GM19025 (cell line): ENCODE measurements at regions not wholly inside any gene's neighbourhood (a gene's known extent, or its start where the extent isn't known, plus 50 kb on each side); places are given as distances from the start of the nearest gene placed in this dataset.

Experiments
- ATAC-seq: cut with Tn5 transposase; IDR thresholded peaks from one replicate; pipeline ENCODE4 v1.9.1; 2021; ENCODE audit warnings: mild to moderate bottlenecking, low read depth, moderate library complexity; ENCODE audit not compliant: unreplicated experiment

DNA sequence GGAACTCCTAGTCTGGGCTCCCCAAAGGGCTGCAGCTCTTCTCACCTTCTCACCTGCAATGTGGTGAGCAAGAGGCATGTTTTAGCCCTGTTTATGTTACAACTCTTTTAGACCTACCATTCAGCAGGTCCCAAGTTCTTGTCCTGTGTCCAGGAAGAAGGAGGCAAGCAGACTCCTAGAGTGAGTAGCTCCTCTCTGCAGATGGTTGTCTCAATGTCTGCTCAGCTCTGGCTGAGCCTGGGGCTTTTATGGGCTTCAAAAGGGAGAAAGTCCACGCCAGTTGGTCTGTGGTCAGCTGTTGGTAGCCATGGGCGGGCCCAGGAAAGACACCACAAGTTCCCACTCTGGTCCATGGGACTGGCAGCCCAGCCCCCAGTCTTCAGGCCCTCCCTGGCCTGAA is 148.1 kb upstream of the HS6ST1 start:
- ATAC-seq = no peak

DNA sequence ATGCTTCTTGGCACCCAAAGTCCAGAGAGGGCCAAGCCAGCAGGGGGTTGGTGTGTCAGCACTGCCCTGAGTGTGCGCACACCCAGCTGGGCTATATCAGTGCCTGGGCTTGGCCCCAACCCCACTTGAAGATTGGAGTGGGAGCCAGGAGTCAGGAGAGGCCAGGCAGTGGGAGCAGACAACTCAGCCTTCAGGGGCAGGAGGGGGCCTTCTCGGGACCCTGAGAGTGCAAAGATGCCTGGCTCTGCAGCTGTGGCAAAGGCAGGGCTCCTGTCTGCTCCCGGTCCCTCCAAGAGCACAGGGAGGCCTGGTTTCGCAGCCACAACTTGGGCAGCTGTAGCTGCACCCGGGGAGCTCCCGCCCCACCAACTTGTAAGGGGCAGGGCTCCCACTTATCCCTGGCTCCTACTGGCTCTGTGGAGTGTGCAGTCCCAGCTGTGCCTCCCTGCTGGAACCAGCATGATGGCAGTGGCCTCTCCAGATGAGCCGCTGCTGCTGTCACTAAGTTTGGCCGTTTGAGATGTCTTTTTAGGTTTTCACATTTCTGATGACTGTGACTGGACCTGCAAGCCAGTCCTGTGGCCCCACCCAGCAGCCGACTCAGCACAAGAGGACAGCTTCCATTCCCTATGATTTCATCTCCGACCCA is 148.8 kb upstream of the HS6ST1 start:
- no peak for ATAC-seq

DNA sequence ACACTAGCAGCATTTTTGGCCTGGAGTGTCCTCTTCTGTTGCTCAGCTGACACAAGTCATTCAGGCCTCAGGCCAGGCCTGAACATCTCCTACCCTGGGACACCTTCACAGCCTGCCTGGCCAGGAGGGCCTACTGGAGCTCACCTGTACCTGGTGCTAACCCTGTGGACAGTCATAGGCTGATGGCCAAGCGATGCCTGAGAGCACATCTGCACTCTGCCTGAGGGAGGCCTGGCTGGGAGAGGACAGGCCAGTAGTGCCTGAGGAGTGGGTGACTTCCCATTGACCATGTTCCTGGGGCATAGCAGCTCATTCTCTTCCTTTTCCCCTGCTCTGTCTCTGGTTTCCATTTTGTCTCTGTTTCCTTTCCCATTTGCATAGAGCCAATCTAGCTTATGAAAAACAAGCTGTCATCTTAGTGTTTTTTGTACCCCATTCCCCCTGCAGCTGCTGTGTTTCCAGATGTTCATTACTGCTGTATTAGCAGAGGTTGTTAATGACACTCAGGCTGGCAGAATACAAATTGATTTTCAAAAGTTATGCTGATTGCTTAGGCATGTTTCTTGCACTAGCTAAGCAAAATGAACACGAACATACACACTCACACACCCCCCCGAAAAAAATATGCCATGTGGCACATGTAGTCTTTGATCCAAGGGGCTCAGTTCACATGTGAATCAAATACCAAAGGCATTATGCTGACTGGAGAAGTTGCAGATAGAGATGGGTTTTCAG is 149.7 kb upstream of the HS6ST1 start:
- ATAC-seq = no peak

DNA sequence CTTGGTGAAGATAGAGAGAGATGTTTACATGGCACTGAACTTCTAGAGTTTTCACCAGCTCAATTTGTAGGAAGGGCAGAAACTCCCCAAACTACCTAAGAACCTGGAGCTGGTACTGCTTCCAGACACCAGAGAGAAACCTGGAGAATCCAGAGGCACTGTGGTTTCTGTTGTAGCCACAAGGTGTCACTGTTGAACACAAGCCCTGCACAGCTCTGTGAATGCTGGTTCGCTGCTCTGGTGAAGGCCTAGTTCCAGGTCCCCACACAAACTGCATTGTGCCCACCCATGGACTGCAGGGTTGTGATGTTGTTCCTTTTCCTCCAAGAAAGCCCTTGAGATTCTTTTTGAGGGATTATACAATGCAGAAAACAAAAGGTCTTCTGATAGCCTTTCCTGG is 150.5 kb upstream of the HS6ST1 start:
- ATAC-seq = no peak

DNA sequence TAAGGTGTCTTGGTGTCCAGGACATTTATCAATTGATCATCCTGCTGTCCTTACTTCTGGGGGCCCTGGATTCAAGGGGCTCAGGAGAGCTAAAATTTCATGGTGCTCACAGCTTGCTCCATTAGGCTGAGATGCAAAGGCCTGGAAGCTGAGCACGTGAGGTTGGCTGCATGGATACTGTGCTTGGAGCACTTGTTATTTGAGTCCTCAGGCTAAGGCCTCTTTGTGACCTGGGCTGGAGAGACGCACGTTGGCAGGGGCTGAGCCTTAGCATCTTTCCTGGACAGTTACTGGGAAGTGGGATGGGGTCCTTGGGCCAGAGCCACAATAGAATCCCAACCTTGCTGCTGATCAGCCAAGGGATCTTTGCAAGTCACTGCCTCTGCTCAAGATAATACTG is 151.2 kb upstream of the HS6ST1 start:
- ATAC-seq = no peak

DNA sequence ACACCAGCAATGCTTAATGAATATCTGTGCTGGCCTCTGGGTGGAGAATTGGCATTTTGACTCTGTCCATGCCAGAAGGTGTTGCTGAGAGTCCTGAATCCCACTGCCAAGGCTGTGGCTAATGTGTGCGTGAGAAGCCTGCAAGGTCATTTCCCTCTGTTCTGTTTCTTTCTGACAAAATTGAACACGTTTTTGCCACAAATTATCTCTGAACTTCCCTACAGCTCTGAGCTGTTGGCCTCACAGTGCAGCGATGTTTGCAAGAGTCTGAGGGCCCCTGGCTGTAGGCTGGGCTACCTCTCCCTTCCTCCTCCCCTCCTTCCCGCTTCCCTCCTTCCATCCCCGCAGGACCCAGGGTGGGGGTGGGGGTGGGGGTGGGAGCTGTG is 154.1 kb upstream of the HS6ST1 start:
- no peak for ATAC-seq

DNA sequence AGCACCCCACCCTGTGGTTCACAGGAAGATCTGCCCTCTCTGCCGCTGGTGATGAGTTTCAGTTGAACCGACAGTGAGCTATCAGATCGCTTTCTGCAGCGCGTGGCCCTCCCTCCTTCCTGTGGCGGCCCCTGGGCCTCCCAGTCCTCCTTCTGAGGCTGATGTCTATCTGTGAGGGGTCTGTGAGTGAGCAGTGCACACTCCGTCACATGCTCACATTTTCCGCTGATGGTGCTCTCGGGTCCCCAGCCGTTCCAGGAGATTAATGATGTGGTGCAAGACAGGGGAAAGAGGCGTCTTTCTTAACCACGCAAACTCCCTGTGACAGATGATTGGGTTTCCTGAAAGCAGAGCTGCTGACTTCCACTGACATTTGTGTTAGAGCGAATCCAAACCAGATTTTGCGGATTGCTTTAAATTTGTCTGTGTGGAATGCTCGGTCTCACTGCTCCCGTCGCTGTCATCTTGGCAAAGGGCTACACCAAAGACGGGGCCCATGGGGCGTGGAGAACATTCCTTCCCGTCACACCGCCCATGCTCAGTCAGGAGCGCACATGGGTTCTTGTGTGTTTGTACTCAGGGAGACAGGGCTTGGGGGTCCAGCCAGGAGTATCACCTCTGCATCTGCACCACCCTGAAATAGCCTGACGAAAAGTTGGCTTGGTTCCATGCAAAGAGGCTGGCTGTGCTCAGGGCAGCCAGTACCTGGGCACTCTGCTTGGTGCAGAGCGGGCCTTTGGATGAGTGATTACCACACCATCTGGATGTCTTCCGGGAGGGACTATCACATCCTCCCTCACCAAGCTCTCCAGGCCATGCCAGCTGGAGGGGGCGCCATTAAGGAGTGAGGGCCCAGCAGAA is 154.7 kb upstream of the HS6ST1 start:
- ATAC-seq = no peak

DNA sequence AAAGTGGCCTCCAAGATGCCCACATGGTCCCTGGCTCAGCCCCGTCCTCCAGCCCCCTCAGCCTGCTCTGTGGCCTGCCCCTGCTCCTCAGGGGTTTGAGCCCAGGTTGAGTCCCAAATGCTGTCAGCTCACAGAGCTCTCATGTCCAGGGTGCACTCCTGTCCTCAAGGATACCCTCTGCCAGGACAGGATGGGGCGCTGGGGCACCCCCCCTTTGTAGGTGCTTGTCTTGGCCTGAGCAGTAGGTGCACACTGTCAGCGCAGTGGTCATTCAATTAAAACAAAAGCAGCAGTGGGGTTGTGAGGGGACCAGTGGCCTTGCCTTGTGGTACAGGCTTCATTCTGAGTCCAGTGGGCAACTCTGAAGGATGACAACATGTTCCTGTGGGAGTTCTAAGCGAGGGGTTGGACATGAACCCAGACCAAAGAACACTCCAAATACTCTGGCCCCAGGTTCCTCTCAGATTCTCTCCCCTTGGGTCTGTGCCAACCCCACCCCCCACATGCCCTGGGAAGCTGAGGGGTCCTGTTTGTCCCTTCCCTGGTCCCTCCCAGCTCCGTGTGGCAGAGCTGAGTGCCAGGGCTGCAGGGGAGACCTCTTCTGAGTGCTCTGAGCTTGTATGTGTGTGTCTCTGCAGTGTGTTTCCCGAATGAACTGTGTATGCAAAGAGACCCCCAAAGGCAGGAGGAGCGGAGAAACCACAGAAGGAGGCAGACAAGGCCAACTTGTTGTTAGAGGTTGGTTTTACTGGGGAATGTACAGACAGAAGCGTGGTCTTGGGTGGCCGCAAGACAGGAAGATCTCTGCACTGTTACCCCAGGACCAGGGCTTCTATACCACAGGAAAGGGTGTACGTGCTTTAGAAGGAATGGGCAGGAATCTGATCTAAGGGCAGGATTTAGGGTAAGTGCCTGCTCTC is 155.6 kb upstream of the HS6ST1 start:
- ATAC-seq = no peak

DNA sequence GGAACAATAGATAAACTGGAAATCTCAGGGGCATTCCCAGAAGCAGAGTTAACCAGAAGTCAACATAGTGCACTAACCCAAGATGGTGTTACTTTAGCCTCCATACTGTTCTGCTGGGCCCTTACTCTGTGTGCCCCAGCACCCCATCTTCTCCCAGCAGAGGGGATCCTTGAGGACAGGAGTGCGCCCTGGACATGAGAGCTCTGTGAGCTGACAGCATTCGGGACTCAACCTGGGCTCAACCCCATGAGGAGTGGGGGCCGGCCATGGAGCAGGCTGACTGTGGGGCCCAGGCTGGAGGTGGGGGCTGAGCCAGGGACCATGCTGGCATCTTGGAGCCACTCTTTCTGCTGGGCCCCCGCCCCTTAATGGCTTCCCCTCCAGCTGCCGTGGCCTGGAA is 156.3 kb upstream of the HS6ST1 start:
- ATAC-seq = no peak

DNA sequence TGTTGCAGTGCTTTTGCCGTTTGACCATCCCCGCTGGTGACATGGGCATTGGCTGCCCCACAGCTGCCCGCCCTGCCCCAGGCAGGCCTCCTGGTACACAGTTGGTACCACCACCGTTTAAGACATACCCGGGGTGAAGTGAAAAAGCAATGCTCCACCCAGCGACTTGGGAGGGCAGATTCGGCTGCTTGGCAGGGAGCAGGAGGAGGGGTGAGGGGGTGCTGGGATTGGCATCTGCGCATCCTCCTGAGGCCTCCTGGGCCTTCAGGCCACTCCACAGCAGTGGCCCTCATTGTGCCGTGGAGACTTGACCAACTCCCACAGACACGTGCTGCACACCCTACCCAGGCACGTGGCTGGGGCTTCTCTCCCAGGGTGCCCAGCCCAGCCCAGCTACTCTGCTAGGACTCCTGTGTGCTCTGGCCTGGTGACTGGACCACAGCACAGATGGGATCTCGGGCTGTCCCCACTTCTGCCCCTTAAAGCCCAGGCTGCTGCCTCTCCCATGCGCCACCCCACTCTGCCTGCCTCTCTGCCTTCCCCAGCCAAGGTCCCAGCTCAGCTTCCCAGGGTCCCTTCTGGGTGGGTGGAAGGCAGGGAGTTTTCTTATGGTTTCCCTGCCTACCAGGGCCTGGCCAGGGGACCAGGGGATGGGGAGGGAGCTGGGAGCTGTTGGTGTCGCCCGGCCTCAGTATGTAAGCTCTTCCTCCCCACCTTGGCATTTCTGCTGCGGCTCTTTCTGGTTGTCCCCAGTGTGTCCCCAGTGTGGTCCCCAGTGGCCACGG is 157.0 kb upstream of the HS6ST1 start:
- no peak for ATAC-seq

DNA sequence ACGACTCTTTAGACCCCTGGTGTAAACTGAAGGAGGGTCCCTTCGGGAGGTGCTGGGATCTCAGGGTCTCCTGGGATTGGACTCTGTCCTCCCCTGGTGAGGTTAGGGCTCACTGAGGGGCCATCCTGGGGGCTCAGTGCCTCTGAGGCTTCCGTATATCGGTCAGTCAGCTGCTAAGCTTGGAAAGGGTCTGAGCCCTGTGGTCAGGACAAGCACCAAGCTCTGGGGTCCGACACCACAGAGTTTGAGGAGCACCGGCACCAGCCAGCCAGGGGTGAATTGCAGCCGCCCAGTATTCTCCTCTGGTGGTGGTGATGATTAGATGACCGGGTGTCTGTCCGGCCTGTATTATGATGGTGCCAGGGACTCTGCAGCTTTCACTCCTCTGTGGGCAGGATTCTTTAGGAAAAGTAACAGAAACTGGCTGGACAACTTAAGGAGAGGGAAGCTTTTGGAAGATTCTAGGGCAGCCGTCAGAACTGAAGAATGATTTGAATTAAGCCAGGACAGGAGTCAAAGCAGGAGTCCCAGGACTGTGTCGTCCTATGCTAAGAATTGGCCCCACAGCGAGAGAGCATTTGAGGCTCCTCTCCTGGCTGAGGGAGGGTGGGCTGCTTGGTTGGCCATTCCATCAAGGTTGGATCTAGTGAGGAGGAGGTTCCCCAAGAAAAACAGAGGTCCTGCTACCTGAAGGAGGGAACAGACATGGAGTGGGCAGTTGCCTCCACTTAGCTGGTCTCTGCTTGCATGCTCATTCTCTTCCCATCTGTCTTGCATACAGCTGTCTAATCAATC is 158.6 kb upstream of the HS6ST1 start:
- no peak for ATAC-seq

DNA sequence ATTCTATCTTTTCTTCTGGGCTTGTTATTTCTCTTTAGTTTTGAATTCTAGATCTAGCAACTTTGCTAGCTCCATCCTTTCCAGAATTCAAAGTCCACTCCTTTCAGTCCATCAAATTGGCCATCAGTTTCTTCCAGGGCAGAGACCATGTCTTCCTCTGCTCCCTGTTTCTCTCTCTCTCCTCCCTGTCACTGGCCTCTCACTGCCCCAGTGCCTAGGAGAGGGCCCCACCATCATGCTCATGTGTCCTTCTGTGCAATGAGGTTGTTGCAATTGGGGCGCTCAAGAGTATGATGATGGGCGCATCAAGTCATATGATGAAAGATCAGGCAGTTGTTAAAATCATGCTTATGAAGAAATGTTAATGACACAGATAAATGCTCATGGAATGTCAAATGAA is 159.2 kb upstream of the HS6ST1 start:
- ATAC-seq = no peak

DNA sequence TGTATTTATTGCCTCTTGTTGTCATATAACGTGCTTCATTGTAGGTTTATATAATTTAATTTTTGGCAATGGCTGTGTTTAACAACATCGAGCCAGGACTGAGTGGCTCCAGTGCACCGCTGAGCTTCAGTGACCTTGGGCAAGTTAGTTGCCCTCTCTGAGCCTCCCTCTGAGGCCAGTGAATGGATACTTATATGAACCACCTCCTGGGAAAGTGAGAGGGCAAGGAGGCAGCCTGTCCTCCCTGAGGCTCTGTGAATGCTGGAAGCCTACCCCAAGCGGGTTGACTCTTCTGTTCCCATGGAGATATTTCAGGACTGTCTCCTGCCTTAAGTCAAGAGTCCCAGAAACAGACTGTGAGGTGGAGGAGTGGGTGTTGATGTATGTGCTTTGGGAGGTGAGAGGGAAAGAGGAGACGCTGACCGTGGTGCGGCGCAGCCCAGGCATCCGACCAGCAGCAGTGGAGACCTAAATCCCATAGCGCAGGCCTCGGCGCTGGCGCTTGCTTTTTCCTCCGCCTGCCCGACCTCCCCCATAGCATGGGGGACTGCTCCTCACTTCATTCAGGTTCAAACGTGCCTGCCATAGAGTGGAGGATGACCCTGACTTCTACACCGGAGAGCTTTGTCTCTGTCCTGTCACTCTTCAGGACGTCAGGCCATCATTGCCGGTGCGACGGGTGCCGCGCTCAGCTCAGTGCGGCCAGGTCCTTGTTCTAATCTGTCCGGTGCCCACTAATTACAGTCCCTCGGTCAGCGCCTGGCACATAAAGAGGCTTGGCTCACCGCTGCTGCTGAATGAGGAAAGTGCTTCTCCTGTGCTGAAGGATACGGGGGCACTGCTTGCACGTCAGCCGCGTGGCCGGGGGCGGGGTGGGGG is 167.3 kb upstream of the HS6ST1 start:
- ATAC-seq = no peak

DNA sequence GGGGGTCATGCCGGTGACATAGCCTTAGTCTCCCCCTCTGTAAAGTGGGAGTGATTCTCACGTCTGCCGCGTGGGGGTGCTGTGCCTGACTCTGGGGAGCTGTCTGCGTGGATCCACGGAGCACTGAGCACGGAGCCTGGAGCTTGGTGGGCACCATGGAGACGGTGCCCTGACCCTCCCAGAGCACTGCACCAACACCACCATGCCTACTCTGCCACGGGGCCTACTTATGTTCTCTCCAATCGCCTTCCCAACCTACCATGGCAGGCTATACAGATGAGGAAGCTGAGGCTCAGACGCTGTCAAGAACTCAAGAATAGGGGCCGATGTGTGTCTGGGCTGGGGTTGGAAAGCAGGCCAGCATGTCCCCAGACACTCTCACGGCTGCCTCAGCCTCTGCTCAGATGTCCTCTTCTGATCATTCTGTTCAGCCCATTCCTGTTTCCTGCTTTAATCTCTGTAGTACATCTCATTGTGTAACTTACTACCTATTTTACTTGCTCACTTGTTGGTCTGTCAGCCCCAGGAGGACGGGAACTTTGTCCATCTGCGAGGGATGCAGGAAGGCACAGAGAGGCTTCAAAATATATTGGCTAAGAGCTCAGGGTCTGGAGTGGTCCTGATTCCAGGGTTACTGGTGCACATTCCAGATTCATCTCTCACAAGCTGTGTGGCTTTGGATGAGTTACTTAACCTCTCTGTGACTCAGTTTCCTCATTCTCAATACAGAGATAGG is 168.1 kb upstream of the HS6ST1 start:
- no peak for ATAC-seq

DNA sequence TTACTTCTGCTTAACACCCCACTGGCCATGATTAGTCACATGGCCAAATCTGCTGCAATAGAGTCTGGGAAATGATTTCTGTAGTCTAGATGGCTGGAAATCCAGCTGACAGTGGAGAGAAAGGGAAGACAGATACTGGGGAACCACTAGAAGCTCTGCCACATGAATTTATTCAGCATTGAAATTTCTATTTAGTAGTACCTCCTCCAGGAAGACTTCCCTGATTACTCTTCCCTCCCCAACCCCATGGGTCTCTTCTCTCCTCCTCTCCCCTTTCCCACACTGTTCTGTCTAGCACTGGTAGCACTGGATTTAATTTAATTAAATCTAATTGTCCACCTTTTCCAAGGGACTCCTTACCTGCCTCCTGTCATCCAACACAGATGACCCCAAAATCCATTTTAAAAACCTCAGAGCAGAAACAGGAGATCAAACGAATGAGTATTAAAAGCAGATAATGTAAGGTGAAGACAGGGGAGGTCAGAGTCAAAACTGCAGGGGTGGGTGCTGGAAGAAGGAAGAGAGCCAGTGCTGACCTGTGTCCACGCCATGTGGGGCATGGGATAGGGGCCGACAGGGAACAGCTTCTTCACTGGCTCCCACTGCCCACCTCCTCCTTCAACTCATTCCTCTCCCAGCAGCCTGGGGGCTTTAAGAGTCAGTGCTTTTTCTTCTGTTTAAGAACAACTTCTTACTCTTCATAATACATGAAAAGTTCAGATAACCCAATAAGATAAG is 169.2 kb upstream of the HS6ST1 start:
- no peak for ATAC-seq

DNA sequence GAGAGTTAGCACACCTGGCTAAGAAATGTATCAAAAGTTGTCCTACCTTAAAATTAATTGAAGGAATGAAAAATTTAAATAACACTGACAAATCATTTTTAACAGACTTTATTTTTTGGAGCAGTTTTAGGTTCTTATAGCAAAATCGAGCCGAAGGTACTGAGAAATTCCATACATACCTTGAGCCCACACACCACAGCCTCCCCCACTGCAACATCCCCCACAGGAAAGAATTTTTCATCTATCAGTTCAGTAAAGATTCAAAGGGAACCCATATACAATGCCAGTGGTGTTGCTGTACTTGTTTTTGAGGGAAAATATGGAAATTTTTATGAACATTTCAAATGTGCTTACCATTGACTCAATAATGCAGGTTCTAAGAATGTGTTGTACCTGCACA is 169.8 kb upstream of the HS6ST1 start:
- no peak for ATAC-seq
